Panc1 (cell line): ENCODE measurements at regions not wholly inside any gene's neighbourhood (a gene's known extent, or its start where the extent isn't known, plus 50 kb on each side); places are given as distances from the start of the nearest gene placed in this dataset.

Source experiments
- ATAC-seq: fragments of 200-7000 bp; cut with Tn5 transposase; 2 replicates; pipeline ENCODE4 v1.9.1; 2020; ENCODE audit warnings: mild to moderate bottlenecking, moderate library complexity
- BruUV-seq: library from RNA; stranded (reverse); fragments of 400-500 nt; replicated peaks from 2 replicates; lab custom pipeline; 2021; lab: Mats Ljungman, UMichigan
- CTCF ChIA-PET: fragments of 300-600 bp; sonication (Branson Sonifier 250); formaldehyde crosslinking; loops from one replicate; lab custom pipeline; 2022; ENCODE audit warnings: antibody characterized with exemption; lab: Charles Lee
- POLR2A ChIA-PET: fragments of 300-600 bp; sonication (Branson Sonifier 250); formaldehyde crosslinking; loops from one replicate; lab custom pipeline; 2022; ENCODE audit warnings: antibody characterized with exemption; lab: Charles Lee
- DNase-seq: peaks from one replicate; pipeline ENCODE4 v3.0.0-alpha.2; 2010; ENCODE audit warnings: low read depth, low spot score
- H3K27ac ChIP-seq: 2 replicates; pipeline ENCODE4 v1.5.1; 2011; ENCODE audit warnings: mild to moderate bottlenecking, low read length, inconsistent platforms
- H3K27me3 ChIP-seq: fragments of 200-500 bp; sonication (Bioruptor generic); 2 replicates; pipeline ENCODE4 v1.6.0; 2014; ENCODE audit warnings: low read length, inconsistent platforms; ENCODE audit not compliant: control insufficient read depth, insufficient read depth
- H3K36me3 ChIP-seq: fragments of 200-500 bp; sonication (Bioruptor generic); 2 replicates; pipeline ENCODE4 v1.5.1; 2014; ENCODE audit warnings: inconsistent platforms, mild to moderate bottlenecking, low read length, moderate library complexity; ENCODE audit not compliant: control insufficient read depth, insufficient read depth
- H3K4me1 ChIP-seq: 2 replicates; pipeline ENCODE4 v1.5.1; 2011; ENCODE audit warnings: inconsistent platforms, mild to moderate bottlenecking, low read length, moderate library complexity; ENCODE audit not compliant: control insufficient read depth, insufficient read depth
- H3K4me3 ChIP-seq, 2 experiments: 2 replicates each; pipeline ENCODE4 v1.5.1; 2011 to 2012; ENCODE audit warnings: low read depth in 2 of 2, low read length in 2 of 2, mild to moderate bottlenecking in 2 of 2, inconsistent platforms in 1 of 2, moderate library complexity in 1 of 2
- H3K9me3 ChIP-seq: fragments of 200-500 bp; sonication (Bioruptor generic); 2 replicates; pipeline ENCODE4 v1.5.1; 2014; ENCODE audit warnings: low read depth, mild to moderate bottlenecking, inconsistent platforms, low read length, moderate library complexity; ENCODE audit not compliant: control insufficient read depth, insufficient read depth
- POLR2AphosphoS5 ChIP-seq: IDR thresholded peaks from 2 replicates; pipeline ENCODE4 v1.6.1; 2012; ENCODE audit warnings: mild to moderate bottlenecking, low read depth, low read length, moderate library complexity
- SIN3A ChIP-seq: IDR thresholded peaks from 2 replicates; pipeline ENCODE4 v1.6.1; 2012; ENCODE audit warnings: low read depth, mild to moderate bottlenecking, low read length, moderate library complexity, borderline replicate concordance; ENCODE audit not compliant: insufficient read depth
- TCF7L2 ChIP-seq: IDR thresholded peaks from 2 replicates; pipeline ENCODE4 v1.6.1; 2011; ENCODE audit warnings: mild to moderate bottlenecking, low read depth, low read length, inconsistent platforms
- in situ Hi-C: cut with HindIII; loops from 2 replicates; pipeline ENCODE4 v1.10.0; 2016; ENCODE audit warnings: low sequenced_read_pairs, low pct_unique_long_range_greater_than_20kb
- intact Hi-C: fragments of 100-400 bp; cut with micrococcal nuclease; formaldehyde crosslinking; loops from one replicate; pipeline ENCODE4 v1.10.0; 2022; ENCODE audit not compliant: unreplicated experiment
- TF ChIP-seq, protein P1 (sequence below), 2 experiments: IDR thresholded peaks; 2 replicates each; pipeline ENCODE4 v1.6.1; 2011 to 2012; ENCODE audit warnings: low read depth in 2 of 2, control low read depth in 1 of 2, low read length in 1 of 2, mild to moderate bottlenecking in 1 of 2, moderate library complexity in 1 of 2; ENCODE audit not compliant: insufficient read depth in 1 of 2
- TF ChIP-seq, protein P2 (sequence below): fragments of 450-650 bp; IDR thresholded peaks from 2 replicates; pipeline ENCODE4 v1.5.1; 2017; ENCODE audit warnings: mild to moderate bottlenecking

DNA sequence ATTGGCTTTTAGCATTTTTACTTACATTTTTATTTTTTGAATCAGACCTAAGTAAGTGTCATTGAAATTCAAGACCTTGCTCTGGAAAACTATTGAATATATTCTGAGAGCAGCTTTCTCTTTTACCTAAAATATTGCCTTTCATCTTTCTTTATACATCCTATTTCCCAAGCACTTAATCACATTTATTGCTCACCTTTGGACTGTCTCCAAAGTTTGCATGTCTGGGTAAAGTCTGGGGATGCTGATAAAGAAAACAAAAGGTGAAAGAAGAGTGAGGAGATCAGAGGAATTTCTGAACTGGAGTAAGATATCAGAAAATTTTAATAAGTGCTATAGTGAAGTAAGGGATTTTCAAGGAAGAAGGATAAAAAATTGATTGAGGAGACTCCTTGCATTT, 308.5 kb upstream of the AADAT start:
- Histone ChIP-seq H3K4me1 (no peaks in the 10 kb centered on the region), H3K4me3 (no peak overlapping the region), H3K36me3 (no peaks in the 10 kb centered on the region), H3K9me3 (no peaks in the 10 kb centered on the region), H3K27me3 (no peaks in the 10 kb centered on the region), H3K27ac (no peak overlapping the region)
- CTCF ChIA-PET, result no interaction called here
- POLR2A ChIA-PET, result no interaction called here
- DNase-seq (no peak), ATAC-seq (no peak)
- BruUV-seq, result no TSS peak
- TF ChIP-seq, protein P1, sequence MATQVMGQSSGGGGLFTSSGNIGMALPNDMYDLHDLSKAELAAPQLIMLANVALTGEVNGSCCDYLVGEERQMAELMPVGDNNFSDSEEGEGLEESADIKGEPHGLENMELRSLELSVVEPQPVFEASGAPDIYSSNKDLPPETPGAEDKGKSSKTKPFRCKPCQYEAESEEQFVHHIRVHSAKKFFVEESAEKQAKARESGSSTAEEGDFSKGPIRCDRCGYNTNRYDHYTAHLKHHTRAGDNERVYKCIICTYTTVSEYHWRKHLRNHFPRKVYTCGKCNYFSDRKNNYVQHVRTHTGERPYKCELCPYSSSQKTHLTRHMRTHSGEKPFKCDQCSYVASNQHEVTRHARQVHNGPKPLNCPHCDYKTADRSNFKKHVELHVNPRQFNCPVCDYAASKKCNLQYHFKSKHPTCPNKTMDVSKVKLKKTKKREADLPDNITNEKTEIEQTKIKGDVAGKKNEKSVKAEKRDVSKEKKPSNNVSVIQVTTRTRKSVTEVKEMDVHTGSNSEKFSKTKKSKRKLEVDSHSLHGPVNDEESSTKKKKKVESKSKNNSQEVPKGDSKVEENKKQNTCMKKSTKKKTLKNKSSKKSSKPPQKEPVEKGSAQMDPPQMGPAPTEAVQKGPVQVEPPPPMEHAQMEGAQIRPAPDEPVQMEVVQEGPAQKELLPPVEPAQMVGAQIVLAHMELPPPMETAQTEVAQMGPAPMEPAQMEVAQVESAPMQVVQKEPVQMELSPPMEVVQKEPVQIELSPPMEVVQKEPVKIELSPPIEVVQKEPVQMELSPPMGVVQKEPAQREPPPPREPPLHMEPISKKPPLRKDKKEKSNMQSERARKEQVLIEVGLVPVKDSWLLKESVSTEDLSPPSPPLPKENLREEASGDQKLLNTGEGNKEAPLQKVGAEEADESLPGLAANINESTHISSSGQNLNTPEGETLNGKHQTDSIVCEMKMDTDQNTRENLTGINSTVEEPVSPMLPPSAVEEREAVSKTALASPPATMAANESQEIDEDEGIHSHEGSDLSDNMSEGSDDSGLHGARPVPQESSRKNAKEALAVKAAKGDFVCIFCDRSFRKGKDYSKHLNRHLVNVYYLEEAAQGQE (IDR thresholded peaks at IDR 0.05; ENCODE audit: insufficient read depth in 1 of 2, low read depth in 2 of 2, low read length in 1 of 2), result no peak
- TF ChIP-seq POLR2AphosphoS5 (no peak), TCF7L2 (no peak), SIN3A (no peak)
- TF ChIP-seq, protein P2, sequence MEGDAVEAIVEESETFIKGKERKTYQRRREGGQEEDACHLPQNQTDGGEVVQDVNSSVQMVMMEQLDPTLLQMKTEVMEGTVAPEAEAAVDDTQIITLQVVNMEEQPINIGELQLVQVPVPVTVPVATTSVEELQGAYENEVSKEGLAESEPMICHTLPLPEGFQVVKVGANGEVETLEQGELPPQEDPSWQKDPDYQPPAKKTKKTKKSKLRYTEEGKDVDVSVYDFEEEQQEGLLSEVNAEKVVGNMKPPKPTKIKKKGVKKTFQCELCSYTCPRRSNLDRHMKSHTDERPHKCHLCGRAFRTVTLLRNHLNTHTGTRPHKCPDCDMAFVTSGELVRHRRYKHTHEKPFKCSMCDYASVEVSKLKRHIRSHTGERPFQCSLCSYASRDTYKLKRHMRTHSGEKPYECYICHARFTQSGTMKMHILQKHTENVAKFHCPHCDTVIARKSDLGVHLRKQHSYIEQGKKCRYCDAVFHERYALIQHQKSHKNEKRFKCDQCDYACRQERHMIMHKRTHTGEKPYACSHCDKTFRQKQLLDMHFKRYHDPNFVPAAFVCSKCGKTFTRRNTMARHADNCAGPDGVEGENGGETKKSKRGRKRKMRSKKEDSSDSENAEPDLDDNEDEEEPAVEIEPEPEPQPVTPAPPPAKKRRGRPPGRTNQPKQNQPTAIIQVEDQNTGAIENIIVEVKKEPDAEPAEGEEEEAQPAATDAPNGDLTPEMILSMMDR, result no peak
- in situ Hi-C loops, result no loop called here
- intact Hi-C loops, result no loop called here

DNA sequence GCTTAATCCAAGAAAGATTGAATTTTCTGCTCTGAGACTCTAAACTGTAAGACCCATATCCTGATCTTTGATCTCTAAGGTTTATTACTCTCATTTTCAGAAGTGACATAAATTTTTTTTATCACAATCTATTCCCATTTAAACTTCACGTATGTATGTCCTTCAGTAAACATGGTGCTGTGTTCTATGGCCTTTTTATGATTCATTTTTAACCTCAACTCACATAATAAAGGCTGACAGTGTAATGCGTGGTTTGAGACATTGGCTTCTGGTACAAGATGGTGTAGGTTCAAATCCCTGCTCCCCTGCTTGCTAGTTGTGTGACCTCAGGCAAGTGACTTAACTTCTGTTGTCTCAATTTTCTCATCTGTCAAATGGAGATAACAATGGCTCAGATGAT, 306.0 kb upstream of the AADAT start:
- no peaks in the 10 kb centered on the region for H3K36me3 ChIP-seq
- no TSS peak for BruUV-seq
- H3K27ac ChIP-seq, result no peak overlapping the region
- H3K9me3 ChIP-seq, result no peaks in the 10 kb centered on the region
- TF ChIP-seq TCF7L2, result no peak
- TF ChIP-seq POLR2AphosphoS5, result no peak
- TF ChIP-seq SIN3A, result no peak
- TF ChIP-seq, protein P2, result no peak
- TF ChIP-seq, protein P1 (IDR thresholded peaks at IDR 0.05; ENCODE audit: insufficient read depth in 1 of 2, low read depth in 2 of 2, low read length in 1 of 2), result no peak
- in situ Hi-C loops (no loop called here), intact Hi-C loops (no loop called here)
- ATAC-seq, result no peak
- DNase-seq, result no peak
- no peaks in the 10 kb centered on the region for H3K27me3 ChIP-seq
- CTCF ChIA-PET, result no interaction called here
- H3K4me1 ChIP-seq, result no peaks in the 10 kb centered on the region
- no peak overlapping the region for H3K4me3 ChIP-seq
- POLR2A ChIA-PET, result no interaction called here
